Neuronal stem cell (in vitro differentiated cells): ENCODE measurements at regions not wholly inside any gene's neighbourhood (a gene's known extent, or its start where the extent isn't known, plus 50 kb on each side); places are given as distances from the start of the nearest gene placed in this dataset.
A peak's percentile ranks its signal among the peaks of the same experiment; 100 is the strongest.
"Not testable (repeated sequence)": the region's sequence is repeated elsewhere in the genome, so short reads cannot be mapped to it uniquely, and the experiment has no call there.

Source experiments
- DNase-seq: peaks from one replicate; pipeline ENCODE4 v3.0.0-alpha.2; 2013; ENCODE audit warnings: low spot score
- H2AFZ ChIP-seq: one replicate; pipeline ENCODE4 v1.6.1; 2013; ENCODE audit warnings: mild to moderate bottlenecking, low read length, inconsistent platforms
- H2AK5ac ChIP-seq: 2 replicates; pipeline ENCODE4 v1.6.1; 2013; ENCODE audit warnings: low read depth, mild to moderate bottlenecking, inconsistent platforms, low read length, moderate library complexity, mixed read lengths
- H2BK120ac ChIP-seq: 2 replicates; pipeline ENCODE4 v1.6.1; 2013; ENCODE audit warnings: low read depth, mild to moderate bottlenecking, inconsistent platforms, low read length, moderate library complexity, mixed read lengths
- H2BK12ac ChIP-seq: one replicate; pipeline ENCODE4 v1.6.1; 2013; ENCODE audit warnings: low read length, inconsistent platforms
- H2BK15ac ChIP-seq: 2 replicates; pipeline ENCODE4 v1.6.1; 2013; ENCODE audit warnings: mild to moderate bottlenecking, low read length, inconsistent platforms, mixed read lengths
- H2BK5ac ChIP-seq: one replicate; pipeline ENCODE4 v1.6.1; 2013; ENCODE audit warnings: inconsistent platforms, mild to moderate bottlenecking, low read length, moderate library complexity
- H3K14ac ChIP-seq: one replicate; pipeline ENCODE4 v1.6.1; 2013; ENCODE audit warnings: low read length, inconsistent platforms
- H3K18ac ChIP-seq: 2 replicates; pipeline ENCODE4 v1.6.1; 2013; ENCODE audit warnings: low read length, inconsistent platforms
- H3K23ac ChIP-seq: 2 replicates; pipeline ENCODE4 v1.6.1; 2013; ENCODE audit warnings: low read depth, mild to moderate bottlenecking, mixed read lengths, low read length, inconsistent platforms; ENCODE audit not compliant: poor library complexity
- H3K27ac ChIP-seq: replicated peaks from 3 replicates; pipeline ENCODE4 v1.5.1; 2013; ENCODE audit warnings: low read length, inconsistent platforms
- H3K27me3 ChIP-seq, 3 experiments: 2 replicates each; pipeline ENCODE4 v1.6.1; 2013; ENCODE audit warnings: low read length in 3 of 3, mild to moderate bottlenecking in 2 of 3, inconsistent platforms in 1 of 3, low read depth in 1 of 3, mixed read lengths in 1 of 3, moderate library complexity in 1 of 3; ENCODE audit not compliant: control insufficient read depth in 3 of 3, insufficient read depth in 3 of 3
- H3K36me3 ChIP-seq, 2 donors: replicated peaks in 1 of 2; 2 replicates each; pipeline ENCODE4 v1.6.1; 2013; ENCODE audit warnings: low read length in 2 of 2; ENCODE audit not compliant: control insufficient read depth in 2 of 2, insufficient read depth in 2 of 2
- H3K4ac ChIP-seq: 2 replicates; pipeline ENCODE4 v1.6.1; 2013; ENCODE audit warnings: inconsistent platforms, mild to moderate bottlenecking, low read length, moderate library complexity
- H3K4me1 ChIP-seq, 2 donors: 1 replicate in 1 of 2; 2 replicates in 1 of 2; pipeline ENCODE4 v1.6.1; 2013; ENCODE audit warnings: low read length in 2 of 2, low read depth in 1 of 2; ENCODE audit not compliant: control insufficient read depth in 2 of 2, insufficient read depth in 1 of 2
- H3K4me2 ChIP-seq: one replicate; pipeline ENCODE4 v1.6.1; 2013; ENCODE audit warnings: mild to moderate bottlenecking, low read length, inconsistent platforms; ENCODE audit not compliant: insufficient read depth, poor library complexity, severe bottlenecking
- H3K4me3 ChIP-seq, 2 donors: 2 replicates each; pipeline ENCODE4 v1.5.1; 2013; ENCODE audit warnings: low read length in 2 of 2, mild to moderate bottlenecking in 2 of 2, inconsistent platforms in 1 of 2, moderate library complexity in 1 of 2
- H3K79me1 ChIP-seq: one replicate; pipeline ENCODE4 v1.6.1; 2013; ENCODE audit warnings: low read depth, mild to moderate bottlenecking, inconsistent platforms, low read length, moderate library complexity
- H3K9ac ChIP-seq: one replicate; pipeline ENCODE4 v1.6.1; 2013; ENCODE audit warnings: mild to moderate bottlenecking, low read depth, low read length, inconsistent platforms; ENCODE audit not compliant: poor library complexity
- H3K9me3 ChIP-seq, 2 donors: replicated peaks in 1 of 2; 2 replicates each; pipeline versions ENCODE3 to v1.6.1; 2013; ENCODE audit warnings: low read length in 2 of 2, mild to moderate bottlenecking in 2 of 2, inconsistent platforms in 1 of 2, low read depth in 1 of 2, mixed read lengths in 1 of 2, moderate library complexity in 1 of 2; ENCODE audit not compliant: control insufficient read depth in 2 of 2, insufficient read depth in 1 of 2
- H4K8ac ChIP-seq: one replicate; pipeline ENCODE4 v1.6.1; 2013; ENCODE audit warnings: low read depth, mild to moderate bottlenecking, inconsistent platforms, low read length, moderate library complexity
- H4K91ac ChIP-seq: one replicate; pipeline ENCODE4 v1.6.1; 2013; ENCODE audit warnings: low read length, low read depth, mild to moderate bottlenecking, inconsistent platforms; ENCODE audit not compliant: poor library complexity
- WGBS, 2 donors: extraction: QIAGEN DNeasy Blood & Tissue Kit; methylation state at CpG; one replicate each; pipeline ENCODE4 v1.1.7; 2013; ENCODE audit warnings: missing lambda C conversion rate in 2 of 2, mixed read lengths in 1 of 2; ENCODE audit not compliant: insufficient read length in 2 of 2, insufficient replicate concordance in 1 of 2; ENCODE audit errors: extremely low coverage in 2 of 2; 5-methylcytosine and 5-hydroxymethylcytosine counted together

DNA sequence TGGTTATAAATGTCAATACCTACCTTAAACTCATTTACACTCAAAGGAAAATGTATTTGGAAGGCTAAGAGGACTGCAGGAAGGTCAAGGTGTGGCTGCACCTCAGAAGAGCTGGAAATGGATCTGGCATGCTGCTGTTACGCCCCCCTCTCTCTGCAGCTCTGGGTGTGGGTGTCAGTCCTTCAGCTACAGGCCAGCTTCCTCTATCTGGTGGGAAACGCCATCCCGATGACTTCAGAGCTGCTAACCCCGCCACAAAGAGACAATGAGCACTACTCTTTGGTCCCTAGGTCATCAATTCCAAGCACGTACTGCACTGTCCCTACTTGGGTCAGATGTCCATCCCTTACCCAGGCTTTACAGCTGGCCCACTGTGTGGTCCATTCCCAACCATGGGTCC, 74.2 kb downstream of the TEX35 start:
- H3K9ac ChIP-seq: no peak overlapping the region
- no peak overlapping the region for H3K23ac ChIP-seq
- DNase-seq: no peak
- peak overlapping the region; percentile 35 for H3K18ac ChIP-seq
- no peak overlapping the region for H2BK5ac ChIP-seq
- H2BK12ac ChIP-seq: no peak overlapping the region
- H3K79me1 ChIP-seq: no peaks in the 10 kb centered on the region
- peaks cover 0 to 3% (median 0%) of the 10 kb centered on the region in 3 experiments for H3K27me3 ChIP-seq
- H2BK120ac ChIP-seq: no peak overlapping the region
- H2BK15ac ChIP-seq: no peak overlapping the region
- no peak overlapping the region for H4K8ac ChIP-seq
- H3K4ac ChIP-seq: no peak overlapping the region
- no peak overlapping the region for H3K4me3 ChIP-seq
- no peak overlapping the region for H4K91ac ChIP-seq
- H3K27ac ChIP-seq: no peak overlapping the region
- no peak overlapping the region for H3K4me2 ChIP-seq
- WGBS, 2 donors: no CpG with 5 or more reads among the region's 5 CpGs
- H3K4me1 ChIP-seq: peaks cover 0 to 3% of the 10 kb centered on the region in 2 donors
- no peak overlapping the region for H2AFZ ChIP-seq
- H3K14ac ChIP-seq: no peak overlapping the region
- H3K9me3 ChIP-seq: peaks cover 6 to 9% of the 10 kb centered on the region in 2 donors
- H2AK5ac ChIP-seq: no peak overlapping the region
- H3K36me3 ChIP-seq: no peaks in the 10 kb centered on the region

DNA sequence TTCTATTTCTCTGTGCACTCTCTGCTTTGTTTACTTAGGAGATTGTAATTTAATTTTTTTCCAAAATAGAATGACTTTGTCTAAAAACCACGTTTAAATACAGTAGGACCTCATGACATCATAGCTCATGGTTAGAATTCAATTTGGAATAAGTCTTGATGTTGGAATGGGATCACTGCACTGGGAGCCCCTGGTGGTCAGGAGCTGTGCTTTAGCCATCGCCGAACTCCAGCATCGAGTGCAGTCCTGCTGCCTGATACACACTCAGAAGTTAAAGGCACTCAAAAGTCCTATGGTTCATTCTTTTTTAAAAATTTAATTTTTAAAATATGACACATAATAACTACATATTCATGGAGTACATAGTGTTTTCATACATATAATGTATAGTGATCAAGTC, 75.1 kb downstream of the TEX35 start:
- Histone ChIP-seq H3K23ac (no peak overlapping the region), H4K91ac (no peak overlapping the region), H4K8ac (no peak overlapping the region), H3K9ac (no peak overlapping the region), H3K27ac (no peak overlapping the region), H3K27me3 (peaks cover 0 to 3% (median 0%) of the 10 kb centered on the region in 3 experiments), H3K4me1 (no peaks in the 10 kb centered on the region), H2BK15ac (no peak overlapping the region), H3K36me3 (no peaks in the 10 kb centered on the region), H3K14ac (no peak overlapping the region), H3K4me2 (no peak overlapping the region), H2AK5ac (no peak overlapping the region), H3K18ac (no peak overlapping the region), H2BK5ac (no peak overlapping the region), H3K79me1 (no peaks in the 10 kb centered on the region), H2BK120ac (no peak overlapping the region), H3K9me3 (peaks cover 6 to 9% of the 10 kb centered on the region in 2 donors), H2AFZ (no peak overlapping the region), H3K4ac (no peak overlapping the region), H2BK12ac (no peak overlapping the region), H3K4me3 (no peak overlapping the region)
- DNase-seq: no peak
- WGBS, 2 donors: no CpG with 5 or more reads among the region's 4 CpGs

DNA sequence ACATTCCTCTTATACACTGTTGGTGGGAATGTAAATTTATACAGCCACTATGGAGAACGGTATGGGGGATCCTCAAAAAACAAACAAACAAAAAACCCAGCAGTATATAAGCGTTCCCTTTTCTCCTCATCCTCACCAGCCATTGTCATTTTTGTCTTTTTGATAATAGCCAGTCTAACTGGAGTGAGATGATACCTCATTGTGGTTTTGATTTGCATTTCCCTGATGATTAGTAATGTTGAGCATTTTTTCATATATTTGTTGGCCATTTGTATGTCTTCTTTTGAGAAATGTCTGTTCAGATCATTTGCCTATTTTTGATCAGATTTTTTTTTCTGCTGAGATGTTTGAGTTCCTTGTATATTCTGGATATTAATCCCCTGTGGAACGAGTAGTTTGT, 76.1 kb downstream of the TEX35 start:
- H2BK15ac ChIP-seq, H2BK120ac ChIP-seq, H3K4ac ChIP-seq, H2AFZ ChIP-seq, H3K18ac ChIP-seq, H4K91ac ChIP-seq, H3K9me3 ChIP-seq, H3K14ac ChIP-seq, H4K8ac ChIP-seq, H3K27ac ChIP-seq, H3K9ac ChIP-seq, H3K79me1 ChIP-seq, H3K4me1 ChIP-seq, H3K4me2 ChIP-seq, H3K36me3 ChIP-seq, H3K23ac ChIP-seq, H3K4me3 ChIP-seq, H2BK12ac ChIP-seq, DNase-seq, H2AK5ac ChIP-seq, H3K27me3 ChIP-seq, H2BK5ac ChIP-seq: not testable (repeated sequence)
- no CpG with 5 or more reads among the region's 3 CpGs for WGBS, 2 donors

DNA sequence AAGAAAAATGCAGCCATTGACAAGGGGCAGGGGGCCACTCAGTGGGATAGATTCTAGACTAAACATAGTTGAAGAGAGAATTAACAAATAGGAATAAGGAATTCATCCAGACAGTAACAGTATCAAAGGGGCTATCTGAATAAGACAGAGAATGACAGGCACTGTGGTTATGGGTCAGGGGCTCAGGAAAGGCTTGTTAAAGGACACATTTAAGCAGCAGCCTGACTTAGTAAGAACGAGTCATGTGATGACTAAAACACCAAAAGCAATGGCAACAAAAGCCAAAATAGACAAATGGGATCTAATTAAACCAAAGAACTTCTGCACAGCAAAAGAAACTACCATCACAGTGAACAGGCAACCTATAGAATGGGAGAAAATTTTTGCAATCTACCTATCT, 78.9 kb downstream of the TEX35 start:
- not testable (repeated sequence) for H3K4ac ChIP-seq, H3K14ac ChIP-seq, H2BK120ac ChIP-seq, H3K9me3 ChIP-seq, H3K27me3 ChIP-seq, H2BK15ac ChIP-seq, H3K4me3 ChIP-seq, H3K4me1 ChIP-seq, H2BK12ac ChIP-seq, H3K27ac ChIP-seq, H3K23ac ChIP-seq, H3K79me1 ChIP-seq, H2AFZ ChIP-seq, H3K9ac ChIP-seq, H3K36me3 ChIP-seq, H2AK5ac ChIP-seq, H4K8ac ChIP-seq, H2BK5ac ChIP-seq, H3K18ac ChIP-seq, H4K91ac ChIP-seq, DNase-seq, H3K4me2 ChIP-seq
- WGBS, 2 donors: no CpG with 5 or more reads among the region's 1 CpG
